HCT116 (cell line): ENCODE measurements at regions not wholly inside any gene's neighbourhood (a gene's known extent, or its start where the extent isn't known, plus 50 kb on each side); places are given as distances from the start of the nearest gene placed in this dataset.

Experiments
- ATAC-seq: fragments of 200-7000 bp; cut with Tn5 transposase; 2 replicates; pipeline ENCODE4 v1.9.1; 2020; ENCODE audit warnings: mild to moderate bottlenecking, moderate library complexity
- BruUV-seq: library from RNA; stranded (reverse); fragments of 400-500 nt; replicated peaks from 2 replicates; lab custom pipeline; 2021; lab: Mats Ljungman, UMichigan
- CTCF ChIA-PET: fragments of 300-600 bp; sonication (Branson Sonifier 250); formaldehyde crosslinking; loops from one replicate; lab custom pipeline; 2021; ENCODE audit warnings: antibody characterized with exemption; lab: Charles Lee
- POLR2A ChIA-PET: fragments of 300-600, 350-600 bp; sonication (Branson Sonifier 250); formaldehyde crosslinking; loops from one replicate; lab custom pipeline; 2021; ENCODE audit warnings: antibody characterized with exemption; lab: Charles Lee
- RAD21 ChIA-PET, 2 experiments: fragments of 300-600 bp; sonication (Branson Sonifier 250); formaldehyde crosslinking; loops; one replicate each; lab custom pipeline; 2023; ENCODE audit warnings: low total read pairs in 2 of 2; ENCODE audit not compliant: uncharacterized antibody in 2 of 2, unreplicated experiment in 2 of 2, low non-redundant PET in 1 of 2; lab: Charles Lee
- DNase-seq: peaks from one replicate; pipeline ENCODE4 v3.0.0-alpha.2; 2010; ENCODE audit warnings: low read depth, low spot score
- H2AFZ ChIP-seq: fragments of 200-600 bp; shearing (Covaris generic), sonication (generic); 2 replicates; pipeline ENCODE4 v1.6.1; 2017; ENCODE audit warnings: low read depth, mixed run types, mixed read lengths, antibody characterized with exemption, low read length; ENCODE audit not compliant: poor library complexity, severe bottlenecking
- H3K27ac ChIP-seq: 2 replicates; pipeline ENCODE4 v1.5.1; 2012; ENCODE audit warnings: low read depth, low read length
- H3K27me3 ChIP-seq: fragments of 200-600 bp; sonication (generic); 2 replicates; pipeline ENCODE4 v1.6.1; 2016; ENCODE audit warnings: mixed run types, low read length, mixed read lengths; ENCODE audit not compliant: insufficient read depth
- H3K36me3 ChIP-seq, 2 experiments: fragments of 200-500 bp in 1 of 2; fragments of 200-600 bp in 1 of 2; sonication (Bioruptor generic) in 1 of 2; sonication (generic) in 1 of 2; 2 replicates each; pipeline versions ENCODE4 v1.5.1 to v1.6.1; 2014 to 2016; ENCODE audit warnings: low read length in 2 of 2, inconsistent platforms in 1 of 2, mixed read lengths in 1 of 2, mixed run types in 1 of 2; ENCODE audit not compliant: insufficient read depth in 2 of 2, control insufficient read depth in 1 of 2
- H3K4me1 ChIP-seq, 2 experiments: fragments of 200-600 bp in 1 of 2; sonication (generic) in 1 of 2; 2 replicates each; pipeline versions ENCODE4 v1.5.1 to v1.6.1; 2012 to 2017; ENCODE audit warnings: low read length in 2 of 2, inconsistent platforms in 1 of 2, mild to moderate bottlenecking in 1 of 2, mixed read lengths in 1 of 2, mixed run types in 1 of 2, moderate library complexity in 1 of 2; ENCODE audit not compliant: insufficient read depth in 2 of 2, control insufficient read depth in 1 of 2
- H3K4me2 ChIP-seq: fragments of 200-600 bp; sonication (generic); 2 replicates; pipeline ENCODE4 v1.6.1; 2017; ENCODE audit warnings: mixed run types, low read length, mixed read lengths
- H3K4me3 ChIP-seq, 2 experiments: fragments of 200-600 bp in 1 of 2; sonication (generic) in 1 of 2; replicated peaks in 1 of 2; 2 replicates each; pipeline ENCODE4 v1.5.1; 2011 to 2016; ENCODE audit warnings: low read length in 2 of 2, control low read depth in 1 of 2, low read depth in 1 of 2, mild to moderate bottlenecking in 1 of 2, mixed read lengths in 1 of 2, mixed run types in 1 of 2
- H3K79me2 ChIP-seq: fragments of 200-600 bp; sonication (generic); 2 replicates; pipeline ENCODE4 v1.6.1; 2017; ENCODE audit warnings: mild to moderate bottlenecking, mixed run types, low read length, moderate library complexity, mixed read lengths; ENCODE audit not compliant: insufficient read depth
- H3K9ac ChIP-seq: fragments of 200-600 bp; sonication (generic); 2 replicates; pipeline ENCODE4 v1.6.1; 2016; ENCODE audit warnings: low read length, mixed read lengths
- H3K9me2 ChIP-seq: fragments of 200-600 bp; sonication (generic), shearing (Covaris generic); 2 replicates; pipeline ENCODE4 v1.6.1; 2017; ENCODE audit warnings: mixed run types, mild to moderate bottlenecking, moderate library complexity; ENCODE audit not compliant: insufficient read depth
- H3K9me3 ChIP-seq, 2 experiments: fragments of 200-500 bp in 1 of 2; fragments of 200-600 bp in 1 of 2; sonication (Bioruptor generic) in 1 of 2; sonication (generic) in 1 of 2; 2 replicates each; pipeline ENCODE4 v1.6.1; 2014 to 2017; ENCODE audit warnings: low read length in 2 of 2, mixed read lengths in 2 of 2, inconsistent platforms in 1 of 2, low read depth in 1 of 2, mild to moderate bottlenecking in 1 of 2, mixed run types in 1 of 2, moderate library complexity in 1 of 2; ENCODE audit not compliant: control insufficient read depth in 1 of 2, insufficient read depth in 1 of 2
- H4K20me1 ChIP-seq: fragments of 200-600 bp; sonication (generic), shearing (Covaris generic); 2 replicates; pipeline ENCODE4 v1.6.1; 2017; ENCODE audit warnings: mixed run types, mild to moderate bottlenecking, moderate library complexity; ENCODE audit not compliant: insufficient read depth
- ATF3 ChIP-seq: IDR thresholded peaks from 2 replicates; pipeline ENCODE4 v1.6.1; 2012
- CEBPB ChIP-seq: IDR thresholded peaks from 2 replicates; pipeline ENCODE4 v1.6.1; 2012; ENCODE audit warnings: low read depth
- EGR1 ChIP-seq: IDR thresholded peaks from 2 replicates; pipeline ENCODE4 v1.6.1; 2012; ENCODE audit warnings: low read depth
- EZH2 ChIP-seq: fragments of 200-600 bp; sonication (generic); IDR thresholded peaks from 2 replicates; pipeline ENCODE4 v1.6.1; 2017; ENCODE audit warnings: antibody characterized with exemption, mixed run types
- EZH2phosphoT487 ChIP-seq: fragments of 200-600 bp; IDR thresholded peaks from 2 replicates; pipeline ENCODE4 v1.6.1; 2018; ENCODE audit warnings: antibody characterized with exemption, borderline replicate concordance
- MAX ChIP-seq: IDR thresholded peaks from 2 replicates; pipeline ENCODE4 v1.6.1; 2012
- POLR2A ChIP-seq: IDR thresholded peaks from 2 replicates; pipeline ENCODE4 v1.7.0; 2011; ENCODE audit warnings: borderline replicate concordance; ENCODE audit not compliant: insufficient read depth, insufficient read length; ENCODE audit errors: extremely low read depth
- RAD21 ChIP-seq: IDR thresholded peaks from 2 replicates; pipeline ENCODE4 v1.6.1; 2012; ENCODE audit warnings: low read depth, mild to moderate bottlenecking
- REST ChIP-seq: IDR thresholded peaks from 2 replicates; pipeline ENCODE4 v1.6.1; 2012; ENCODE audit warnings: low read depth
- SIN3A ChIP-seq: IDR thresholded peaks from 2 replicates; pipeline ENCODE4 v1.6.1; 2012; ENCODE audit warnings: low read depth
- YY1 ChIP-seq: IDR thresholded peaks from 2 replicates; pipeline ENCODE4 v1.6.1; 2011; ENCODE audit warnings: low read length, low read depth, moderate library complexity, mild to moderate bottlenecking; ENCODE audit not compliant: insufficient replicate concordance; ENCODE audit errors: extremely low read depth
- ZBTB33 ChIP-seq: IDR thresholded peaks from 2 replicates; pipeline ENCODE4 v1.6.1; 2011; ENCODE audit warnings: mild to moderate bottlenecking, low read length, moderate library complexity; ENCODE audit not compliant: insufficient replicate concordance; ENCODE audit errors: extremely low read depth
- ZFX ChIP-seq: fragments of 450-650 bp; IDR thresholded peaks from 2 replicates; pipeline ENCODE4 v1.6.1; 2017
- intact Hi-C: fragments of 100-400 bp; cut with micrococcal nuclease; formaldehyde crosslinking; loops from 2 replicates; pipeline ENCODE4 v1.10.0; 2022

- TF ChIP-seq YY1 (no peak), EZH2phosphoT487 (no peak), SIN3A (no peak), CEBPB (no peak)
Measured at GRCh38 chr15:96888764-96889163, 558.3 kb downstream of the NR2F2 start (continued).

- no peak overlapping the region for H3K4me3 ChIP-seq
- no peaks in the 10 kb centered on the region for H3K4me1 ChIP-seq
- RAD21 ChIA-PET, result no interaction called here
- no peak overlapping the region for H3K27ac ChIP-seq
- H3K9ac ChIP-seq, result no peak overlapping the region
- no peaks in the 10 kb centered on the region for H3K9me3 ChIP-seq
- no peaks in the 10 kb centered on the region for H3K36me3 ChIP-seq
- H3K9me2 ChIP-seq, result no peaks in the 10 kb centered on the region
- TF ChIP-seq YY1 (no peak), REST (no peak), RAD21 (no peak), ZFX (no peak), CEBPB (no peak), ZBTB33 (no peak), MAX (no peak), EZH2 (no peak), POLR2A (no peak), SIN3A (no peak), EGR1 (no peak), ATF3 (no peak)
- TF ChIP-seq, all 23 proteins: peak for 0
- ChIA-PET POLR2A (no interaction called here), CTCF (no interaction called here)
- H3K79me2 ChIP-seq, result no peaks in the 10 kb centered on the region
- BruUV-seq, result no TSS peak
- no peaks in the 10 kb centered on the region; the same call in 1 of the 2 replicates for H4K20me1 ChIP-seq
- H3K4me2 ChIP-seq, result no peak overlapping the region
- ATAC-seq, result no peak
- DNase-seq, result no peak
- H3K27me3 ChIP-seq, result no peaks in the 10 kb centered on the region
- intact Hi-C loops, result no loop called here
- H2AFZ ChIP-seq, result no peak overlapping the region
Measured at GRCh38 chr15:96889734-96890480, 559.4 kb downstream of the NR2F2 start.
